ENCODE measurements at regions not wholly inside any gene's neighbourhood (a gene's known extent, or its start where the extent isn't known, plus 50 kb on each side); places are given as distances from the start of the nearest gene placed in this dataset.

DNA sequence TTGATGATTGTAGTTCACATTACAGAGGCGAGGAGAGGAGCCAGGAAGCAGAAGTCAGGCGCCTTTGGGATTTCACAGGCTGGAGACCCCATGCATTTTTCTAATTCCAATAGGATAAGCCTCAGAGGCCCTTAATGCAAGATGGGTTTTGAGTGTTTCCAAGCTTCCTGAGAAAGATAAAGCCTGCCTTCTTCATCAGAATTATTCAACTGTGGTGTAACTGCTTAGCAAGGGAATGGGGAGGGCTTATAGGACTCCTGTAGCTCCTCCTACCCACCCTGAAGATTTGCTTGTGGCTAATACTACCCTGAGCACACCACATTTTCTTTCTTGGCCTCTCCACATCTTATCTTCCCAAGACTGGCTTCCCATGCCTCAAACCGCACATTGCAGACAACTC is 151.1 kb upstream of the ISX start:
- TF ChIP-seq POLR2A (IDR thresholded peaks at IDR 0.05) (no peak), CTCF (IDR thresholded peaks at IDR 0.05) (no peak)

All from heart left ventricle (tissue), 13 donors.